Ascending aorta (tissue), 2 donors: ENCODE measurements at regions not wholly inside any gene's neighbourhood (a gene's known extent, or its start where the extent isn't known, plus 50 kb on each side); places are given as distances from the start of the nearest gene placed in this dataset.
"Not testable (repeated sequence)": the region's sequence is repeated elsewhere in the genome, so short reads cannot be mapped to it uniquely, and the experiment has no call there.

Source experiments
- DNase-seq, 2 donors: peaks; one replicate each; pipeline ENCODE4 v3.0.0-alpha.2; 2019; ENCODE audit warnings: low spot score in 2 of 2
- H3K27ac ChIP-seq, 2 donors: fragments of 200-600 bp; sonication (generic); one replicate each; pipeline ENCODE4 v1.5.1; 2016 to 2017; ENCODE audit warnings: mild to moderate bottlenecking in 1 of 2
- H3K27me3 ChIP-seq: fragments of 200-600 bp; sonication (generic); one replicate; pipeline ENCODE4 v1.5.1; 2017
- H3K36me3 ChIP-seq, 2 donors: fragments of 200-600 bp; sonication (generic); one replicate each; pipeline ENCODE4 v1.5.1; 2016
- H3K4me1 ChIP-seq, 2 donors: fragments of 200-600 bp; sonication (generic); one replicate each; pipeline ENCODE4 v1.5.1; 2016 to 2017; ENCODE audit warnings: mild to moderate bottlenecking in 1 of 2
- H3K4me3 ChIP-seq, 2 donors: fragments of 200-600 bp; sonication (generic); one replicate each; pipeline ENCODE4 v1.5.1; 2016 to 2017; ENCODE audit warnings: mild to moderate bottlenecking in 1 of 2
- H3K9me3 ChIP-seq, 2 donors: fragments of 200-600 bp; sonication (generic); one replicate each; pipeline ENCODE4 v1.5.1; 2016
- intact Hi-C: fragments of 100-400 bp; cut with DNase I; formaldehyde crosslinking; loops from one replicate; pipeline ENCODE4 v1.15.1; 2023
- TF ChIP-seq, protein P1 (sequence below), 3 experiments: fragments of 200-600 bp in 2 of 3; fragments of 450-650 bp in 1 of 3; sonication (generic) in 2 of 3; IDR thresholded peaks; one replicate each; pipeline ENCODE4 v1.5.1; 2016 to 2019; ENCODE audit warnings: antibody characterized with exemption in 3 of 3, mild to moderate bottlenecking in 1 of 3, moderate library complexity in 1 of 3

GRCh38 chr2:21230140-21230539 is 106.4 kb downstream of the TDRD15 start:
- TF ChIP-seq, protein P1, sequence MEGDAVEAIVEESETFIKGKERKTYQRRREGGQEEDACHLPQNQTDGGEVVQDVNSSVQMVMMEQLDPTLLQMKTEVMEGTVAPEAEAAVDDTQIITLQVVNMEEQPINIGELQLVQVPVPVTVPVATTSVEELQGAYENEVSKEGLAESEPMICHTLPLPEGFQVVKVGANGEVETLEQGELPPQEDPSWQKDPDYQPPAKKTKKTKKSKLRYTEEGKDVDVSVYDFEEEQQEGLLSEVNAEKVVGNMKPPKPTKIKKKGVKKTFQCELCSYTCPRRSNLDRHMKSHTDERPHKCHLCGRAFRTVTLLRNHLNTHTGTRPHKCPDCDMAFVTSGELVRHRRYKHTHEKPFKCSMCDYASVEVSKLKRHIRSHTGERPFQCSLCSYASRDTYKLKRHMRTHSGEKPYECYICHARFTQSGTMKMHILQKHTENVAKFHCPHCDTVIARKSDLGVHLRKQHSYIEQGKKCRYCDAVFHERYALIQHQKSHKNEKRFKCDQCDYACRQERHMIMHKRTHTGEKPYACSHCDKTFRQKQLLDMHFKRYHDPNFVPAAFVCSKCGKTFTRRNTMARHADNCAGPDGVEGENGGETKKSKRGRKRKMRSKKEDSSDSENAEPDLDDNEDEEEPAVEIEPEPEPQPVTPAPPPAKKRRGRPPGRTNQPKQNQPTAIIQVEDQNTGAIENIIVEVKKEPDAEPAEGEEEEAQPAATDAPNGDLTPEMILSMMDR (IDR thresholded peaks at IDR 0.05): no peak
- DNase-seq: no peak
- H3K27me3 ChIP-seq: no peaks in the 10 kb centered on the region
- H3K36me3 ChIP-seq: no peaks in the 10 kb centered on the region
- no peaks in the 10 kb centered on the region for H3K9me3 ChIP-seq
- H3K27ac ChIP-seq: no peak overlapping the region
- peaks cover 0 to 5% of the 10 kb centered on the region in 2 donors for H3K4me1 ChIP-seq
- intact Hi-C loops: no loop called here
- H3K4me3 ChIP-seq: no peak overlapping the region

GRCh38 chr2:21231985-21232384 is 108.2 kb downstream of the TDRD15 start:
- Histone ChIP-seq H3K27ac (no peak overlapping the region), H3K4me1 (peaks cover 0 to 5% of the 10 kb centered on the region in 2 donors), H3K9me3 (no peaks in the 10 kb centered on the region), H3K36me3 (no peaks in the 10 kb centered on the region), H3K27me3 (no peaks in the 10 kb centered on the region), H3K4me3 (no peak overlapping the region)
- no peak for DNase-seq
- TF ChIP-seq, protein P1 (IDR thresholded peaks at IDR 0.05): no peak
- intact Hi-C loops: no loop called here

DNA sequence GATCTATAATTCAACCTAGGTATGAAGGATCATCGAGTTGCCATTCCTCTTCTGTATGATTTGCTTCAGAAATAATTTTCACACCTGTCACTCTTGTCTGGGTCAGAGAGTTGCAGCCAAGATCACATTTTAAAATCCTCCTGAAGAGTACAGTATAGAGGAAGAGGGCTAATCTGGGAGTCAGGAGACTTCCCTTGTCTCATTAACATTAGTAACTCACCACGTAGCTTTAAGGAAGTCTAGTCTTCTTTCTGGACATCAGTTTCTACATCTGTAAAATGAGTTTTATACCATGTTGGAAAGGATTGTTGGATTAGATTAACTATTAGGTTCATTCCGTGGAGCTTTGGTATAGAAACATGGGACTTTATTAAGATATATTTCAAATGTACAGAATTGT is 109.4 kb downstream of the TDRD15 start:
- no peaks in the 10 kb centered on the region for H3K9me3 ChIP-seq
- TF ChIP-seq, protein P1 (IDR thresholded peaks at IDR 0.05): no peak
- H3K4me3 ChIP-seq: no peak overlapping the region
- no peaks in the 10 kb centered on the region for H3K36me3 ChIP-seq
- H3K27ac ChIP-seq: no peak overlapping the region
- intact Hi-C loops: no loop called here
- DNase-seq: no peak
- peaks cover 0 to 5% of the 10 kb centered on the region in 2 donors for H3K4me1 ChIP-seq
- H3K27me3 ChIP-seq: no peaks in the 10 kb centered on the region

DNA sequence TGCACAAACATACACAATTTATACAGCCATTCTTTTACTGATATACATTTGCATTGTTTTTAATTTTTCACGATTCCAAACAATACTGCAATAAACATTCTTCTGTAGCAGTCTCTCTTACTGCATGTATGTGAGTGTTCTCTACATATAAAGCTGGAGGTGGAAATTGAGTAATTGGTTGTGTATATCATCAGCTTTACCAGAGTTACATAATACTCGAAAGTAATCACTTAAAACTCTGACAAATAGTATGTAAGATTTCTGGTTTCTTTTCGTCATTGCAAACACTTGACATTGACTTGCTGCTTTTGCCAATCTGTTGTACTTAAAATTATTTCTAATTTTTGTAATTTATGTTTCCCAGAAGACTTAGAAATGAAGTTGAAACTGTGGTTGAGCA is 110.2 kb downstream of the TDRD15 start:
- intact Hi-C loops: no loop called here
- H3K4me3 ChIP-seq: no peak overlapping the region
- H3K36me3 ChIP-seq: no peaks in the 10 kb centered on the region
- H3K9me3 ChIP-seq: no peaks in the 10 kb centered on the region
- H3K4me1 ChIP-seq: peaks cover 0 to 5% of the 10 kb centered on the region in 2 donors
- DNase-seq: no peak
- H3K27me3 ChIP-seq: no peaks in the 10 kb centered on the region
- H3K27ac ChIP-seq: no peak overlapping the region
- TF ChIP-seq, protein P1 (IDR thresholded peaks at IDR 0.05): no peak

- TF ChIP-seq, protein P1 (IDR thresholded peaks at IDR 0.05): no peak
- Histone ChIP-seq H3K4me3 (no peak overlapping the region), H3K27ac (peak overlapping the region in 1 of 2 donors; percentile 11), H3K36me3 (no peaks in the 10 kb centered on the region), H3K4me1 (peaks cover 0 to 5% of the 10 kb centered on the region in 2 donors), H3K27me3 (no peaks in the 10 kb centered on the region), H3K9me3 (no peaks in the 10 kb centered on the region)
- DNase-seq: no peak
- intact Hi-C loops: no loop called here
Observed at GRCh38 chr2:21234464-21235120, 110.8 kb downstream of the TDRD15 start.

DNA sequence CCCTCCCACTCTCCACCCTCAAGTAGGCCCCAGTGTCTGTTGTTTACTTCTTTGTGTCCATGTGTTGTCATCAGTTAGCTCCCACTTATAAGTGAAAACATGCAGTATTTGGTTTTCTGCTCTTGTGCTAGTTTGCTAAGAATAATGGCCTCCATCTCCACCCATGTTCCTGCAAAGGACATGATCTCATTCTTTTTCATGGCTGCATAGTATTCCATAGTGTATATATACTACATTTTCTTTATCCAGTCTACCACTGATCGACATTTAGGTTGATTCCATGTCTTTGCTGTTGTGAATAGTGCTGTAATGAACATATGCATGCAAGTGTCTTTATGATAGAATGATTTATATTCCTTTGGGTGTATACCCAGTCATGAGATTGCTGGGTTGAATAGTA is 116.0 kb downstream of the TDRD15 start:
- intact Hi-C loops, DNase-seq, H3K36me3 ChIP-seq: not testable (repeated sequence)

More for the DNA sequence above, 116.0 kb downstream of the TDRD15 start:
- not testable (repeated sequence) for H3K4me1 ChIP-seq, H3K27me3 ChIP-seq, H3K4me3 ChIP-seq, H3K27ac ChIP-seq, H3K9me3 ChIP-seq
